Midbrain (tissue), 1 donor: ENCODE measurements at regions not wholly inside any gene's neighbourhood (a gene's known extent, or its start where the extent isn't known, plus 50 kb on each side); places are given as distances from the start of the nearest gene placed in this dataset.
A peak's percentile ranks its signal among the peaks of the same experiment; 100 is the strongest.

Experiments used
- DNase-seq: peaks from one replicate; lab custom pipeline; 2025; lab: John Stamatoyannopoulos, UW

- no peak for DNase-seq
These were observed 102.3 kb upstream of the ZNF217 start for GRCh38 chr20:53695797-53696527.

GRCh38 chr20:53693262-53693871 is 99.7 kb upstream of the ZNF217 start:
- no peak for DNase-seq

GRCh38 chr20:53692465-53693067 is 98.9 kb upstream of the ZNF217 start:
- DNase-seq = peak; percentile 10

- no peak for DNase-seq
These were observed 98.2 kb upstream of the ZNF217 start for GRCh38 chr20:53691811-53692192.

- DNase-seq = no peak
These were observed 97.6 kb upstream of the ZNF217 start for GRCh38 chr20:53691060-53691810.

- no peak for DNase-seq
These were observed 94.4 kb upstream of the ZNF217 start for GRCh38 chr20:53688085-53688484.

- no peak for DNase-seq
These were observed 91.5 kb upstream of the ZNF217 start for GRCh38 chr20:53685070-53685595.

GRCh38 chr20:53683506-53683905 is 89.9 kb upstream of the ZNF217 start:
- no peak for DNase-seq

GRCh38 chr20:53681352-53682212 is 87.9 kb upstream of the ZNF217 start:
- DNase-seq = no peak

GRCh38 chr20:53679597-53680309 is 86.1 kb upstream of the ZNF217 start:
- peak; percentile 47 for DNase-seq

- peak; percentile 51 for DNase-seq
These were observed 85.5 kb upstream of the ZNF217 start for GRCh38 chr20:53678990-53679596.

- DNase-seq = no peak
These were observed 84.8 kb upstream of the ZNF217 start for GRCh38 chr20:53678315-53678989.

- DNase-seq = peak; percentile 13
These were observed 84.0 kb upstream of the ZNF217 start for GRCh38 chr20:53677447-53678314.

- DNase-seq = no peak
These were observed 83.3 kb upstream of the ZNF217 start for GRCh38 chr20:53676987-53677386.

GRCh38 chr20:53676519-53676822 is 82.8 kb upstream of the ZNF217 start:
- no peak for DNase-seq

- DNase-seq = no peak
These were observed 79.0 kb upstream of the ZNF217 start for GRCh38 chr20:53672484-53673129.

GRCh38 chr20:53671370-53671769 is 77.7 kb upstream of the ZNF217 start:
- no peak for DNase-seq
